ENCODE measurements at regions not wholly inside any gene's neighbourhood (a gene's known extent, or its start where the extent isn't known, plus 50 kb on each side); places are given as distances from the start of the nearest gene placed in this dataset.

DNA sequence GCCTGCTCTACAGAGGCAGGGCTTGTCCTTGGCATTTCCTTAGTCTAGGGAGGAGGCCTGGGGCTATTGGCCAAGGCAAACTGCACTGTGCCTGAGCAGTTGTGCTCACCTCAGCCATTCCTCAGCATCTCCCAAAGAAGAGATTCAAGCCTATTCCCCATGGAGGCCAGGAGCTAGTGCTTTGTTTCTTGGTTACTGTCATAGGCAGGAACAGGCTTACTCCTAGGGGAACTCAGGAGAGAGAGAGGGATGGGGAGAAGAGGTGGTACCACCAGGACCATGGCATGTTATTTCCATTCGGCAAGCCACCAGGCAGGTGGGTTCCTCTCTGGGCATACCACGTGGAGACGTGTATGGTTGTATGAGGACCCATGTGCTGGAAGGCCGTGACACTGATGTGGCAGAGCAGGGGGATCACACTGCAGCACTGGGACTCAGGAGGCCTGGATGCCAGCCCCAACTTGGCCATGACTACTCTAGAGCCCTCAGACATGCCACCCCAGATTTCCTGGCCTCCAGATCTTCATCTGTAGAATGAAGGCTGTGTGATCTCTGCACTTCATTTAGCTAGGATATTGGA is 233.7 kb downstream of the LOXHD1 start:
- TF ChIP-seq ZNF175 (tag by site-specific recombination; IDR thresholded peaks at IDR 0.05) (no peak), CTCF (tag by site-specific recombination; IDR thresholded peaks at IDR 0.05) (no peak), ZNF664 (tag by site-specific recombination; IDR thresholded peaks at IDR 0.05) (no peak), ZNF274 (IDR thresholded peaks at IDR 0.05; ENCODE audit: low read length) (no peak), ZNF274 (tag by site-specific recombination; IDR thresholded peaks at IDR 0.05; ENCODE audit: borderline replicate concordance) (no peak), SP2 (tag by site-specific recombination; IDR thresholded peaks at IDR 0.05) (no peak), ZNF311 (tag by site-specific recombination; IDR thresholded peaks at IDR 0.05; ENCODE audit: borderline replicate concordance) (no peak), ZNF138 (tag by site-specific recombination; IDR thresholded peaks at IDR 0.05; ENCODE audit: borderline replicate concordance) (no peak), YY1 (tag by site-specific recombination; IDR thresholded peaks at IDR 0.05) (no peak), REST (tag by site-specific recombination; IDR thresholded peaks at IDR 0.05) (no peak)
- TF ChIP-seq, protein P1, sequence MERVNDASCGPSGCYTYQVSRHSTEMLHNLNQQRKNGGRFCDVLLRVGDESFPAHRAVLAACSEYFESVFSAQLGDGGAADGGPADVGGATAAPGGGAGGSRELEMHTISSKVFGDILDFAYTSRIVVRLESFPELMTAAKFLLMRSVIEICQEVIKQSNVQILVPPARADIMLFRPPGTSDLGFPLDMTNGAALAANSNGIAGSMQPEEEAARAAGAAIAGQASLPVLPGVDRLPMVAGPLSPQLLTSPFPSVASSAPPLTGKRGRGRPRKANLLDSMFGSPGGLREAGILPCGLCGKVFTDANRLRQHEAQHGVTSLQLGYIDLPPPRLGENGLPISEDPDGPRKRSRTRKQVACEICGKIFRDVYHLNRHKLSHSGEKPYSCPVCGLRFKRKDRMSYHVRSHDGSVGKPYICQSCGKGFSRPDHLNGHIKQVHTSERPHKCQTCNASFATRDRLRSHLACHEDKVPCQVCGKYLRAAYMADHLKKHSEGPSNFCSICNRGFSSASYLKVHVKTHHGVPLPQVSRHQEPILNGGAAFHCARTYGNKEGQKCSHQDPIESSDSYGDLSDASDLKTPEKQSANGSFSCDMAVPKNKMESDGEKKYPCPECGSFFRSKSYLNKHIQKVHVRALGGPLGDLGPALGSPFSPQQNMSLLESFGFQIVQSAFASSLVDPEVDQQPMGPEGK (tag by site-specific recombination; IDR thresholded peaks at IDR 0.05) = no peak
